GDM1 (cell line): ENCODE measurements at regions not wholly inside any gene's neighbourhood (a gene's known extent, or its start where the extent isn't known, plus 50 kb on each side); places are given as distances from the start of the nearest gene placed in this dataset.
"Not testable (repeated sequence)": the region's sequence is repeated elsewhere in the genome, so short reads cannot be mapped to it uniquely, and the experiment has no call there.

Experiments used
- DNase-seq: peaks from one replicate; lab custom pipeline; 2025; lab: John Stamatoyannopoulos, UW

GRCh38 chr6:121595646-121596045 lies 160.2 kb downstream of the GJA1 start:
- DNase-seq = no peak

- DNase-seq = no peak
These were observed 161.0 kb downstream of the GJA1 start for GRCh38 chr6:121596441-121596840.

DNA sequence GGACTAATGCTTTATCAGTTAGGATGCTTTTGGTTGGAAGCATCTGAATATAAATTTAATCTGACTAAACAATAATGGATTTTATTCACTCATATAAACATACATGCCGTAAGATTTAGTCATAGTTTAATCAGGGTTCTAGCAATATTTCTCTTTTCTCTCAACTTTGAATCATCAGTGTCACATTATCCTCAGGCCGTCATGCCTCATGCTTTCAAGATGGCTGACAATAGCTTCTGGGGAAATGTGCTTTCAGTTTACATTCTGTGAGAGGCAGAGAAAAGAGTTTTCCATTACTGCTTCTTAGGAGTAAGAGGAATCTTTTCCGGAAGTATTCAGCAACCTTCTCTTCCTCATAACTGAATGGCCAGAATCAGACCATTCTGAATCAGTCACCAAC lies 162.2 kb downstream of the GJA1 start:
- no peak for DNase-seq

- not testable (repeated sequence) for DNase-seq
These were observed 163.9 kb downstream of the GJA1 start for GRCh38 chr6:121599331-121599730.

DNA sequence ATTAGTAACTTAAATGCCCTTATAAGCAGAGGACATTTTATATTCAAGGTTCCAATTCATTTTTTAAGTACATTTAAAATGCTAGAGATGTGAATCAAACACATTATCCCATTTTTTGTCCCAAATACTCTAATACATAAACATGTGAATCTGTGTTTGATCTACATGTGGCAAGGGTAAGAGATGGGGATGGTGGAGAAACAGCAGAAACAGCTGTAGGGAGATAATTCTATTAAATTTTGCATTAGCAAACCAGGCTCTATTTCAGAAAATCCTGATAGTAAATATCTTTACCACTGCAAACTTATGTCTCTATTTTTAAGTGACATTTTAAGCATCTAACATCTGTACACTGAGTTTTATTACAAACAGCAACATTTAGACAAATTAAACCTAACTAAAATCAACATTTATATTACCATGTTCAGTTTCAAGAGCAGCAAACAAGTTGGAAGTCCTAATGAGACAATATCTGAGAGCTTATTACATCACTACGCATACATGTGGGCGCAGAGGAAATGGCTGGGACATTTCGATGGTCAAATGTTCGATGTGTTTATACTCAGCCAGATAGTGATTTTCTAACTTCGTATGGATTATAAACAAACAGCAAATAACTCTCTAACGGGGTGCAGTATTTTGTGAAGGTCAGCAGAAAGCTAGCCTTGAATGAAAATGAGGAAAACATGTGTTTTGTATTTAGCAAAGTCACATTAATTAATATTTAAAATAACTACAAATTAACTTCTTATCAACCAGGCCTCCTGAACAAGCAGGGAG lies 165.1 kb downstream of the GJA1 start:
- DNase-seq = no peak

DNA sequence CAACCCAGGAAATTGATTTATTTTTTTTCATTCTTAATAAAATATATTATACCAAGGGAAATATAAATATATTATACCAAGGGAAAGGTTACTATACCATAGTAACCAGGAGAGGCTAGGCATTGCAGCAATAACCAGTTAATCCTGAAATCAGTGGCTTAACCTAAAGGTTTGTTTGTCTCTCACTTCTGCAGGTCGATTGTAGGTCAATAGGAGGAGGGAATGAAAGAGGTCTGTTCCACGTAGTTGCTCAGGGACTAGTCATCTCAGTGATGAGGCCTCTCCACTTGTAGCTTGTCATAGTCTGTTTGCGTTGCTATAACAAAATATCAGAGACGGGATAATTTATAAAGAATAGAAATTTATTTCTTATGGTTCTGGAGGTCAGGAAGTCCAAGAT lies 168.0 kb downstream of the GJA1 start:
- DNase-seq = no peak

- DNase-seq = no peak
These were observed 172.3 kb downstream of the GJA1 start for GRCh38 chr6:121607721-121608120.

GRCh38 chr6:121608270-121608669 lies 172.8 kb downstream of the GJA1 start:
- no peak for DNase-seq

DNA sequence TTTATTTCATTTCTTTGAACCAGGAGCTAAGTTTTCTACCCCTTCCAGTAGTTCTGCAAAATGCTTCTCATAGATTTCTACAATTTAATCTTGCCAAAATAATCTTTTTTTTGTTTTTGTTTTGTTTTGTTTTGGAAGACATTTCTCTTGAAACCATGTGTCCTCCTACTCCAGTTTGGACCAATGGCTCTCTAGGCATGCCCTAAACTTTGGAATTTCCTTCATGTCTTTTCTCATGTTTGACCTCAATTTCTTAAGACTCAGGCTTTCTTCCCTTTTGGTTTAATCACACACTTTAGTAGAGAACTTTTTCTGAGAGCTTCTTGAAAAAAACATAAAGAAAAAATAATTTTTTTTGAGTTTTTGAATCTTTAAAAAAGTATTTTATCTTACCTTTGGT lies 173.8 kb downstream of the GJA1 start:
- DNase-seq = no peak

- no peak for DNase-seq
These were observed 177.5 kb downstream of the GJA1 start for GRCh38 chr6:121612927-121613326.

- DNase-seq = no peak
These were observed 178.7 kb downstream of the GJA1 start for GRCh38 chr6:121614115-121614514.

DNA sequence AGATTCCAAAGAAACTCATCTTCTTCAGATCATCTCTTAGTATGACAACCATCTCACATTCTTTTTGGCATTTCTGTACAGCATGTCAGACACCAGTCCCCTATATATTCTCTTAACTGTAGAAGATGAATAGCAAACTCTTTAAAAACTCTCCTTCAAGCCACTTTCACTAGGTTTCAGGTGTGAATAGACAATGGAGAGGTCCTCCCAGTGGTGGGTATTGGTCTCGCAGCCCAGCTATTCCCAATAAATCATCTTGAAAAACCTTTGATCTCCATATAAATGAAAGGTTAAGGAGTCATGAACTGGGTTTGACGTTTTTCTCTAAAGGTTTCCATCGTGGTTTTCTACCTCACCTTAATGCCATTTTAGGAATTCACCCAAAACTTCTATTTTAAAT lies 180.0 kb downstream of the GJA1 start:
- no peak for DNase-seq

DNA sequence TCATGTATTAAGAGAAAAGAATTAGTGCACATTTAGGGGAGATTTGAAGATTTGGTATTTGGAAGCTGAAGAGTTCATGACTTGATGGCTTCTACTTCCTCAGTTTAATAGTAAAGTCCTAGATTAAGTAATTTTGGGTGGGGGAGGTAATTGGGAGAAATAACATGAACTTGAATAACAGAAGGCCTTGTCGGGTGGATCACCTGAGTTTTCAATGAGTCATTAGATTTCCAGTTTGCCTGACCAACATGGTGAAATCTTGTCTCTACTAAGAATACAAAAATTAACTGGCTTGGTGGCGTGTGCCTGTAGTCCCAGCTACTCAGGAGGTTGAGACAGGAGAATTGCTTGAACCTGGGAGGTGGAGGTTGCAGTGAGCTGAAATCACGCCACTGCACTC lies 181.0 kb downstream of the GJA1 start:
- no peak for DNase-seq

GRCh38 chr6:121617388-121617787 lies 181.9 kb downstream of the GJA1 start:
- no peak for DNase-seq

GRCh38 chr6:121619013-121619412 lies 183.6 kb downstream of the GJA1 start:
- no peak for DNase-seq

DNA sequence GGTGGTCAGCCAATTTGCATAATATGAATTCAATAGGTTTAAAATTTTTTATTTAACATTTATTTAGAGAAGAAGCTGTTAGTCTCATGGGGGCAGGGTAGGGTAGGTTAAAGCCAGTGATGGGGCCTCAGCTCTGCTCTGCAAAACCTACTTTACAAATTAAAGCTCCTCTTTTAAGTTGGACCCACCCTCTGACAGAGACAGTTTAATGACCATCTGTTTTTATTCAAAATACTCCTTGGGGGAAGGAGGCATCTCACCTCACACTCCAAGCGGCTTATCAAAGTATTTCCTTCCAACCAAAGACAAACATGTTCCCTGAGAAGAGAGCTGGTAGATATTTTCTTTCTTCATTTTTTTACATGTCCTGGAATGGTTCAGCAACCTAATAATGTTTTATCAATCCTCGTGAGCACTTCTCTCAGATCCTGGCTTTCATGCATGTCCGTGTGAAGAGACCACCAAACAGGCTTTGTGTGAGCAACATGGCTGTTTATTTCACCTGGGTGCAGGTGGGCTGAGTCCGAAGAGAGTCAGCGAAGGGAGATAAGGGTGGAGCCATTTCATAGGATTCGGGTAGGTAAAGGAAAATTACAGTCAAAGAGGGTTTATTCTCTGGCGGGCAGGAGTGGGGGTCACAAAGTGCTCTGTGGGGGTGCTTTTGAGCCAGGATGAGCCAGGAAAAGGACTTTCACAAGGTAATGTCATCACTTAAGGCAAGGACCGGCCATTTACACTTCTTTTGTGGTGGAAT lies 184.7 kb downstream of the GJA1 start:
- no peak for DNase-seq

DNA sequence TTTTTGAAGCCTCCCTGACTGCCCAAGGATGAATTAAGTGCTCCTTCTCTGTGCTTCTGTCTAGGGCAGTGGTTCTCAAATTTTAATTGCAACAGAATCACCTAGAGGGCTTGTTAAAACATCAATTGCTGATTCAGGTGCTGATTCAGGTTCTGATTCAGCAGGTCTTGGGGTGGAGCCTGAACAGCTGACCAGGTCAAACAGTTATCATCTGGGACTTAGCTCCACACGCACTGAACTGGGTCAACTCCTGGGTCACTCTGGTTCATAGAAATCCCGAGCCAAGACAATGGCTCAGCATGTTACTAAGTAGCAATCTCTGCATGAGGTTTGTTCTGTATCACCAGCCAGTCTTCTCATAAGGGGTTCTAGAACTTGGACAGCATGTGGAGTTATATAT lies 192.3 kb downstream of the GJA1 start:
- no peak for DNase-seq

DNA sequence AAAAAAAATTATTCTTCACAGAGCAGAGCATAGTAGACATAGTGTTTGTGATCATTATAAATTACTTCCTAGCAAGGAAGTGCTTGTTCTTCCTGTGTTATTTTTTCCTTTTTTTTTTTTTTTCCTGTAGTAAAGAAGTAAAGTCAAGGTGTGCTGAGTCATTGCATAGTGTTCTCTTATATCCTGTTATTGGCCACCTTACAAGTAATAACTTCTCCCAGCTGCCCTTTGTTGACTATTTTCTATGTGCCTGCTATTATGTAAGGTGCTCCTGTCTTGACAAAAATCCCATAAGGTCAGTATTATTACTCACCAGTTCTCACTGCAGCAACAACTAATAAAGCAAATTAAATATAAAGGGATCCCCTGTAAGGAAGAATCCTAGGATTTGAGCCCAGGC lies 195.3 kb downstream of the GJA1 start:
- no peak for DNase-seq

DNA sequence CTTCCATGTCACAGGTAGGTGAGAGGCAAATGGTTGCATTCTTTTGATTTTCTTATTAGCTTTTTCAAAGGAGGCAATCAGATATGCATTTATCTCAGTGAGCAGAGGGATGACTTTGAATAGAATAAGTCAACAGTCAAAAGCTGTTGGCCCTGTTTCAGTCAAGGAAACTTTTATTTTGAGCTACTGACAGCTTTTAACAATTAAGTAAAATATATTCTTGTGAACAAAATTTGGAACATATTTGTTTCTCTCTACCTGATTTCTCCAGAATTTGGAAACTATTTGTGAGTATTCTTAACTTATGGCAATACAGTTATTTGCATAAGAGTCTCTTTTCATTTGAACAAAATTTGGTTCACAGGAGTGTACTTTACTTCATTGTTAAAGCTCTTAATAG lies 196.3 kb downstream of the GJA1 start:
- not testable (repeated sequence) for DNase-seq

DNA sequence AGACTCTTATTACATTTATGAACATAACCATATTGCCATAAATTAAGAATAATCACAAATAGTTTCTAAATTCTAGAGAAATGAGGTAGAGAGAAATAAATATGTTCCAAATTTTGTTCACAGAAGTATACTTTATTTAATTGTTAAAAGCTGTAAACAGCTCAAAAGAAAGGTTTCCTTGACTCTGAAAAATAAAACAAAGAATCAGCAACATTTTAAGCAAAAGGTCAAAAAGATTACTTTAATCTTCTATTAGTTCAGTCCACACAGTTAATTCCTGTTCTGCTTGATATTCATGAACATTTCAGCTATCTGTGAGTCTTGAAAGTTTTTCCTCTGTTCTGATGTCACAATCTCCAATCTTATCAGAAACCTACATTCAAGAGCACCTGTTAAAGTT lies 197.9 kb downstream of the GJA1 start:
- no peak for DNase-seq

DNA sequence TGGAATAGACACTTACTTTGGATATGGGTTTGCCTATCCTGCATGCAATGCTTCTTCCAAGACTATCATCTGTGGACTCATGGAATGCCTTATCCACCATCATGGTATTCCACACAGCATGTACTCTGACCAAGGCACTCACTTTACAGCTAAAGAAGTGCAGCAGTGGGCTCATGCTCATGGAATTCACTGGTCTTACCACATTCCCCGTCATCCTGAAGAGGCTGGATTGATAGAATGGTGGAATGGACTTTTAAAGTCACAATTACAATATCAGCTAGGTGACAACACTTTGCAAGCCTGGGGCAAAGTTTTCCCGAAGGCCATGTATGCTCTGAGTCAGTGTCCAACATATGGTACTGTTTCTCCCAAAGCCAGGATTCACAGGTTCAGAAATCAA lies 199.1 kb downstream of the GJA1 start:
- not testable (repeated sequence) for DNase-seq

DNA sequence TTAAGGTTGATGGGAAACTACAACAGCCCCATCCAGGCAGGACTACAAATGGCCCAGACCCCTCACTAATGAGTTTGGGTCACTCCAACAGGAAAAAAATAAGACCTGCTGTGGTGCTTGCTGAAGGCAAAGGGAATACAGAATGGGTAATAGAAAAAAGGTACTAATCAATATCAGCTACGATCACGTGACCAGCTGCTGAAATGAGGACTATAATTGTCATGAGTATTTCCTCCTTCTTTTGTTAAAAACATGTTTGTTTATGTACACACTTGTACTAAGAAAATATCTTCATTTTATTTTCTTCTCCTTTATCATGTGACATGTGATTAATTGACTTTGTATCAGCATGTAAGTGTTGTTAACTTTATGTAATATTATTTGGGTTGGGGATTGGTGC lies 199.9 kb downstream of the GJA1 start:
- DNase-seq = no peak

DNA sequence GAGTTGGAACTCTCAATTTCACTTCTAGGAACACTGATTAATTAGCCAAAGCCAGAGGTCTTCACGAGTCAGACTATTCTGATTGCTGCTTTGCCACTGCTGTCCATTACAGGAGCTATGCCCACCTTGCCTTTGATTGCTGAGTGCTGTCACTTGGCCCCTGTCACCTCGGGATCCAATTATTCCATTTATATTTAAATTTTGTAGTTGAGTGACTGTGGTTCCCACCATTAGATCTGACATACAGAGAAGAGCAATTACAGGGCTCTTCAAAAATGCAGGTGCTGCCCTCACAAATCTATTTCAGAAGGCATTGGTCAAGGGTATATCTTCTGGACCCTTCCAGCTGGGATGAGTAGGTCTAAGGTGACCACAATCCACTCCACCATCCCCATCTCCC lies 200.8 kb downstream of the GJA1 start:
- not testable (repeated sequence) for DNase-seq

DNA sequence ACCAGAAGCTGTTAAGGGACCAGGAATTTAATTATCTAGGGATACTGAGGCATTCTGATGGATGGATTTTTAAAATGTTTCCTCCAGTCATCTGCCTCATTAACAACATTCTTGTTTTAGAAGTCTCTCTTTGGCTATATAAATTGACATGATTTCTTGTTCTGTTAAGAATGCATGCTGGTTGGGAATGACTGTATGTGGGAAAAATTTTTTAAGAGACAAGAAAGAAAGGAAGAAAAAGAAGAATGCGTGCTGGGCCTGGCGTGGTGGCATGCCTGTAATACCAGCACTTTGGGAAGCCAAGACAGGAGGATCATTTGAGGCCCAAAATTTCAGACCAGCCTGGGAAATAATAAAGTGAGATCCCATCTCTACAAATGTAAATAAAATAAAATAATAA lies 203.6 kb downstream of the GJA1 start:
- no peak for DNase-seq
